HFF-Myc (cell line): ENCODE measurements at regions not wholly inside any gene's neighbourhood (a gene's known extent, or its start where the extent isn't known, plus 50 kb on each side); places are given as distances from the start of the nearest gene placed in this dataset.

Source experiments
- DNase-seq: peaks from one replicate; pipeline ENCODE4 v3.0.0-alpha.2; 2011; ENCODE audit warnings: low read depth; ENCODE audit errors: extremely low read depth
- H3K4me3 ChIP-seq: replicated peaks from 2 replicates; pipeline ENCODE4 v1.5.1; 2011; ENCODE audit warnings: low read depth, mild to moderate bottlenecking, control low read depth, low read length
- CTCF ChIP-seq: IDR thresholded peaks from 2 replicates; pipeline ENCODE4 v1.5.1; 2012; ENCODE audit warnings: mild to moderate bottlenecking, low read depth, low read length, control low read depth; ENCODE audit errors: missing control alignments

DNA sequence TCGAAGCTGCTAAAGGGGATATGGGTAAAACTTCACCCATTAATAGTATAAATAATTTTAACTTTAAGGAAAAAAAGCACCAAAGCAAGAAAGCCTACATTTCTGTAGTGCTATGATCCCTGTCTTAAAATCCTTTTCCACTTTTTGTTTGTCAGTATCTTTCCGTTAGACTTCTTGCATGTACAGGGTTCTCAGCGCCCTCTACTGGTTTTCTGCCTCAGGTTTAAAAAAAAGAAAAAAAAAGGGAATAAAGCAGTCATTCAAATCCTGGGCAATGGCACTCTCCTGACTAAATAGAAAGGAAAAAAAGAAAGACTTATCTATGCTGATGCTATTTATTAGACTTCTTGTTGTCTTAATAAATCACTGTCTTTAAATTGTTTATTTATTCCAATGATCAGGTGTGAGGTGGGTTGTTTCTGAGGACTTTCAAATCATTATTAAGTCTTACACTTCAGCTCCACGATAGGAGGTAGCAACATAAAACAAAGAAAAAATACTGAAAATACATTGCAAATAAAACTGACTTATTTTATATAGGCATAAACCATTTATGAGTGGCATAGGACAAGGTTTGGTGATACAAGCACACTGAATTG is 475.4 kb upstream of the NR5A2 start:
- DNase-seq = peak; percentile 33
- H3K4me3 ChIP-seq = no peak overlapping the region
- TF ChIP-seq CTCF = peak; percentile 73

GRCh38 chr1:199553104-199553503 is 474.4 kb upstream of the NR5A2 start:
- H3K4me3 ChIP-seq = no peak overlapping the region
- no peak for DNase-seq
- no peak for TF ChIP-seq CTCF

- DNase-seq = no peak
- no peak overlapping the region for H3K4me3 ChIP-seq
- TF ChIP-seq CTCF = no peak
Observed at GRCh38 chr1:199561334-199561733, 466.2 kb upstream of the NR5A2 start.

- no peak overlapping the region for H3K4me3 ChIP-seq
- TF ChIP-seq CTCF = no peak
- no peak for DNase-seq
Observed at GRCh38 chr1:199573047-199573446, 454.5 kb upstream of the NR5A2 start.

DNA sequence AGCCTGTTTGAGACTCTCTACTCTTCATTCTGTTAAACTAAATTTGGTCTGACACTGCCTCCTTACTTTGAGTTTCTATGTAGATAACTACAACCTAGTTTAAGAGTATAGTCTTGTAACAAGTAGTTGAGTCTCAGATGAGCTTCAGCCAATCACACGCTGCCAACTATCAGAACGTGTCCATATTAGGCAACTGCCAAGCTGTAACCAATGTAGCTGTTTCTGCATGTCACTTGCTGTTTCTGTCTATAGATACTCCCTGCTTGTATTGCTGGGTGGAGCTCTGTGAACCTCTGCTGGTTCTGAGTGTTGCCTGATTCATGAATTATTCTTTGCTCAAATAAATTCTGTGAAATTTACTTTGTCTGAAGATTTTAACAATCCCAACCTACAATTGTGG is 452.6 kb upstream of the NR5A2 start:
- no peak for DNase-seq
- H3K4me3 ChIP-seq = no peak overlapping the region
- no peak for TF ChIP-seq CTCF

DNA sequence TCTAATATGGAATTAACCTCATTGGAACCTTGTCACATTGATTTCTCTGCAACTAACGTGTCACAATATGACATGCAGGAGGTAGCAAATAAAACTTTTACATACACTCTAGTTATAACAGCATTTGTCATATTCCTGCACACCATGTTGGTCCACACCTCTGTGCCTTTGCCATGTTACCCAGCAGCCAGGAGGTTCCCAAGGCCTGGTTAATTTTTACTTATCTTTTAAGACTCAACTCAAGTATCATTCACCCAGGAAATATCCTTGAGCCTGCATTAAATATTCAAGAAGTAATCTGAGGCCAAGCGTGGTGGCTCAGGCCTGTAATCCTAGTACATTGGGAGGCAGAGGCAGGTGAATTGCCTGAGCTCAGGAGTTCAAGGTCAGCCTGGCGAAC is 447.2 kb upstream of the NR5A2 start:
- no peak for DNase-seq
- no peak overlapping the region for H3K4me3 ChIP-seq
- no peak for TF ChIP-seq CTCF

GRCh38 chr1:199585392-199585791 is 442.1 kb upstream of the NR5A2 start:
- no peak overlapping the region for H3K4me3 ChIP-seq
- TF ChIP-seq CTCF = no peak
- DNase-seq = no peak
